B cell (primary cell): ENCODE measurements at regions not wholly inside any gene's neighbourhood (a gene's known extent, or its start where the extent isn't known, plus 50 kb on each side); places are given as distances from the start of the nearest gene placed in this dataset.
"Not testable (repeated sequence)": the region's sequence is repeated elsewhere in the genome, so short reads cannot be mapped to it uniquely, and the experiment has no call there.

Source experiments
- ATAC-seq: fragments of 200-7000 bp; cut with Tn5 transposase; one replicate; pipeline ENCODE4 v1.10.0; 2021; ENCODE audit warnings: low read depth, mild to moderate bottlenecking, moderate number of reproducible peaks, moderate library complexity
- CTCF ChIA-PET: fragments of 350-600 bp; sonication (Branson Sonifier 250); formaldehyde crosslinking; loops from one replicate; lab custom pipeline; 2021; ENCODE audit warnings: antibody characterized with exemption, inconsistent platforms; lab: Charles Lee
- POLR2A ChIA-PET: fragments of 350-600 bp; sonication (Branson Sonifier 250); formaldehyde crosslinking; loops from one replicate; lab custom pipeline; 2021; ENCODE audit warnings: antibody characterized with exemption; lab: Charles Lee
- DNase-seq: peaks from one replicate; pipeline ENCODE4 v3.0.0; 2013
- H2AFZ ChIP-seq: 2 replicates; pipeline ENCODE4 v1.6.1; 2012; ENCODE audit warnings: mild to moderate bottlenecking, low read depth, low read length; ENCODE audit not compliant: insufficient read depth, poor library complexity, severe bottlenecking
- H3K27ac ChIP-seq, 2 donors: 1 replicate in 1 of 2; 2 replicates in 1 of 2; pipeline ENCODE4 v1.5.1; 2012 to 2013; ENCODE audit warnings: low read length in 2 of 2, mild to moderate bottlenecking in 2 of 2, moderate library complexity in 1 of 2
- H3K27me3 ChIP-seq, 4 experiments: fragments of 200-600 bp in 1 of 4; sonication (generic) in 1 of 4; replicated peaks in 1 of 4; 1 replicate in 2 of 4; 2 replicates in 2 of 4; pipeline versions ENCODE4 v1.6.1 to v1.7.0; 2013 to 2016; ENCODE audit warnings: low read length in 3 of 4, mild to moderate bottlenecking in 2 of 4, mixed read lengths in 1 of 4, moderate library complexity in 1 of 4; ENCODE audit not compliant: insufficient read depth in 4 of 4, control insufficient read depth in 3 of 4; ENCODE audit errors: control extremely low read depth in 1 of 4
- H3K36me3 ChIP-seq, 2 experiments: replicated peaks in 1 of 2; 1 replicate in 1 of 2; 2 replicates in 1 of 2; pipeline versions ENCODE4 v1.6.1 to v1.7.1; 2013; ENCODE audit warnings: low read length in 1 of 2; ENCODE audit not compliant: insufficient read depth in 2 of 2, control insufficient read depth in 1 of 2; ENCODE audit errors: control extremely low read depth in 1 of 2, extremely low read depth in 1 of 2
- H3K4me1 ChIP-seq, 2 donors: fragments of 200-600 bp in 1 of 2; sonication (generic) in 1 of 2; 1 replicate in 1 of 2; 2 replicates in 1 of 2; pipeline versions ENCODE4 v1.5.1 to v1.6.1; 2013 to 2017; ENCODE audit warnings: low read length in 2 of 2; ENCODE audit not compliant: control insufficient read depth in 2 of 2, insufficient read depth in 2 of 2
- H3K4me2 ChIP-seq: replicated peaks from 2 replicates; pipeline ENCODE3; 2012; ENCODE audit warnings: mild to moderate bottlenecking, low read depth, low read length; ENCODE audit not compliant: poor library complexity, severe bottlenecking
- H3K4me3 ChIP-seq, 5 experiments: fragments of 200-600 bp in 1 of 5; sonication (generic) in 1 of 5; 1 replicate in 3 of 5; 2 replicates in 2 of 5; pipeline versions ENCODE4 v1.5.1 to v1.7.0; 2011 to 2016; ENCODE audit warnings: low read length in 4 of 5, mild to moderate bottlenecking in 4 of 5, low read depth in 2 of 5, control low read depth in 1 of 5, moderate library complexity in 1 of 5; ENCODE audit not compliant: insufficient read depth in 1 of 5; ENCODE audit errors: control extremely low read depth in 1 of 5, extremely low read depth in 1 of 5
- H3K79me2 ChIP-seq: fragments of 200-600 bp; sonication (generic); one replicate; pipeline ENCODE4 v1.6.0; 2016; ENCODE audit warnings: low read length; ENCODE audit not compliant: control insufficient read depth, insufficient read depth
- H3K9ac ChIP-seq: fragments of 200-600 bp; sonication (generic); 2 replicates; pipeline ENCODE4 v1.6.1; 2017; ENCODE audit warnings: mild to moderate bottlenecking, low read length, moderate library complexity
- H3K9me3 ChIP-seq, 3 donors: one replicate each; pipeline versions ENCODE4 v1.6.1 to v1.7.1; 2013; ENCODE audit warnings: low read length in 2 of 3; ENCODE audit not compliant: control insufficient read depth in 2 of 3, insufficient read depth in 1 of 3; ENCODE audit errors: control extremely low read depth in 1 of 3
- H4K20me1 ChIP-seq: 2 replicates; pipeline ENCODE4 v1.6.0; 2012; ENCODE audit warnings: mild to moderate bottlenecking, low read length; ENCODE audit not compliant: insufficient read depth, control insufficient read depth, poor library complexity, severe bottlenecking
- H3K27ac Mint-ChIP-seq: one replicate; pipeline ENCODE4 v1.8.0; 2021; ENCODE audit warnings: mixed read lengths
- H3K27me3 Mint-ChIP-seq: one replicate; pipeline ENCODE4 v1.8.0; 2021; ENCODE audit warnings: mixed read lengths
- H3K4me1 Mint-ChIP-seq: one replicate; pipeline ENCODE4 v1.8.0; 2021; ENCODE audit warnings: mixed read lengths
- H3K4me3 Mint-ChIP-seq: one replicate; pipeline ENCODE4 v1.8.0; 2021; ENCODE audit warnings: mixed read lengths
- H3K9me3 Mint-ChIP-seq: one replicate; pipeline ENCODE4 v1.8.0; 2022; ENCODE audit warnings: mixed read lengths; ENCODE audit not compliant: insufficient read depth
- EZH2 ChIP-seq: IDR thresholded peaks from 2 replicates; pipeline ENCODE4 v1.6.1; 2012; ENCODE audit warnings: borderline replicate concordance, low read depth, mild to moderate bottlenecking, moderate library complexity, low read length; ENCODE audit not compliant: insufficient read depth, poor library complexity, severe bottlenecking
- WGBS: methylation state at CpG from one replicate; pipeline ENCODE4 v1.1.5; 2013; ENCODE audit warnings: missing lambda C conversion rate; ENCODE audit not compliant: insufficient coverage; 5-methylcytosine and 5-hydroxymethylcytosine counted together
- intact Hi-C: fragments of 100-400 bp; cut with micrococcal nuclease; formaldehyde crosslinking; loops from one replicate; pipeline ENCODE4 v1.10.0; 2022
- TF ChIP-seq, protein P1 (sequence below): fragments of 200-600 bp; IDR thresholded peaks from one replicate; pipeline ENCODE4 v1.8.0; 2022; ENCODE audit warnings: antibody characterized with exemption, mild to moderate bottlenecking

DNA sequence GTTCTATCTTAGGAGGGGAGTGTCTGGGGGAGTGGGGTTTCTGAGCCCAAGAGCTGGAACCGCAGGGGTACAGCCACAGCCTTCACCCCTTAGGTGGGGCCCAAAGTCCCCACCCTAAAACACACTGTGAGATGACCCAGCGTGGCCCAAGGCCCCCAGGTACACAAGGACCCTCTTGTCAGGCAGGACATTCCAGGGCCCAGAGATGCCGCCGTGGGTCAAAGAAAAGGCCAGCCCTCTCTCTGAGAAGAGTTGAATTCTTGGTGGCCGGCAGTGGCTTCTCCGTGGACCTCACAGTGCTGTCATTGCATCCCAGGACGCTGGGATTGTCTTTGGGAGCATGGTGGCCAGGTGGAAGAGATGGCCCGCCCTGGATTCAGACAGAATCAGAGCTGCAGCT is 176.3 kb upstream of the C1orf174 start:
- Mint-ChIP-seq H3K4me3 (no peak overlapping the region), H3K27me3 (peaks cover 26% of the 10 kb centered on the region), H3K9me3 (peaks cover 5% of the 10 kb centered on the region), H3K27ac (no peak overlapping the region), H3K4me1 (no peaks in the 10 kb centered on the region)
- peaks cover 0 to 6% (median 0%) of the 10 kb centered on the region in 4 experiments for H3K27me3 ChIP-seq
- ChIA-PET POLR2A (no interaction called here), CTCF (no interaction called here)
- H3K4me3 ChIP-seq, result no peak overlapping the region
- no peak overlapping the region for H3K4me2 ChIP-seq
- H3K9ac ChIP-seq, result no peak overlapping the region
- H2AFZ ChIP-seq, result no peak overlapping the region
- no peaks in the 10 kb centered on the region for H4K20me1 ChIP-seq
- no peak for ATAC-seq
- H3K36me3 ChIP-seq, result no peaks in the 10 kb centered on the region
- H3K79me2 ChIP-seq, result no peaks in the 10 kb centered on the region
- intact Hi-C loops, result no loop called here
- no peaks in the 10 kb centered on the region for H3K4me1 ChIP-seq
- DNase-seq, result no peak
- H3K9me3 ChIP-seq, result peaks cover 0 to 16% (median 0%) of the 10 kb centered on the region in 3 donors
- no peak for TF ChIP-seq EZH2
- TF ChIP-seq, protein P1, sequence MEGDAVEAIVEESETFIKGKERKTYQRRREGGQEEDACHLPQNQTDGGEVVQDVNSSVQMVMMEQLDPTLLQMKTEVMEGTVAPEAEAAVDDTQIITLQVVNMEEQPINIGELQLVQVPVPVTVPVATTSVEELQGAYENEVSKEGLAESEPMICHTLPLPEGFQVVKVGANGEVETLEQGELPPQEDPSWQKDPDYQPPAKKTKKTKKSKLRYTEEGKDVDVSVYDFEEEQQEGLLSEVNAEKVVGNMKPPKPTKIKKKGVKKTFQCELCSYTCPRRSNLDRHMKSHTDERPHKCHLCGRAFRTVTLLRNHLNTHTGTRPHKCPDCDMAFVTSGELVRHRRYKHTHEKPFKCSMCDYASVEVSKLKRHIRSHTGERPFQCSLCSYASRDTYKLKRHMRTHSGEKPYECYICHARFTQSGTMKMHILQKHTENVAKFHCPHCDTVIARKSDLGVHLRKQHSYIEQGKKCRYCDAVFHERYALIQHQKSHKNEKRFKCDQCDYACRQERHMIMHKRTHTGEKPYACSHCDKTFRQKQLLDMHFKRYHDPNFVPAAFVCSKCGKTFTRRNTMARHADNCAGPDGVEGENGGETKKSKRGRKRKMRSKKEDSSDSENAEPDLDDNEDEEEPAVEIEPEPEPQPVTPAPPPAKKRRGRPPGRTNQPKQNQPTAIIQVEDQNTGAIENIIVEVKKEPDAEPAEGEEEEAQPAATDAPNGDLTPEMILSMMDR, result no peak
- WGBS, result 80% methylated on average over 7 of the region's 8 CpGs
- H3K27ac ChIP-seq, result no peak overlapping the region

DNA sequence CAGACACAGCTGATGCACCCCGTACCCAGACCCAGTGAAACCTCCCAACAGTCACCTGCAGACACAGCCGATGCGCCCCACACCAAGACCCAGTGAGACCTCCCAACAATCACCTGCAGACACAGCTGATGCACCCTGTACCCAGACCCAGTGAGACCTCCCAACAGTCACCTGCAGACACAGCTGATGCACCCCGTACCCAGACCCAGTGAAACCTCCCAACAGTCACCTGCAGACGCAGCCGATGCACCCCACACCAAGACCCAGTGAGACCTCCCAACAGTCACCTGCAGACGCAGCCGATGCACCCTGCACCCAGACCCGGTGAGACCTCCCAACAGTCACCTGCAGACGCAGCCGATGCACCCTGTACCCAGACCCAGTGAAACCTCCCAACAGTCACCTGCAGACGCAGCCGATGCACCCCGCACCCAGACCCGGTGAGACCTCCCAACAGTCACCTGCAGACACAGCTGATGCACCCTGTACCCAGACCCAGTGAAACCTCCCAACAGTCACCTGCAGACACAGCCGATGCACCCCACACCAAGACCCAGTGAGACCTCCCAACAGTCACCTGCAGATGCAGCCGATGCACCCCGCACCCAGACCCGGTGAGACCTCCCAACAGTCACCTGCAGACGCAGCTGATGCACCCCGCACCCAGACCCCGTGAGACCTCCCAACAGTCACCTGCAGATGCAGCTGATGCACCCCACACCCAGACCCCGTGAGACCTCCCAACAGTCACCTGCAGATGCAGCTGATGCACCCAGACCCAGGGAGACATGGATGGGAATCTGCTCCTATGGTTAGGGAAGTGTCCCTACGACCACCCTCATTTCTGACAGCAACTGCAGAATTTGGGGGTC is 178.3 kb upstream of the C1orf174 start:
- H3K4me3 Mint-ChIP-seq, H3K4me2 ChIP-seq, H3K9me3 Mint-ChIP-seq, H2AFZ ChIP-seq, H3K27me3 ChIP-seq, H3K27ac ChIP-seq, H3K4me3 ChIP-seq, H3K4me1 ChIP-seq, H3K79me2 ChIP-seq, H4K20me1 ChIP-seq, CTCF ChIA-PET, DNase-seq, POLR2A ChIA-PET, H3K36me3 ChIP-seq, H3K4me1 Mint-ChIP-seq, intact Hi-C loops, H3K27ac Mint-ChIP-seq, H3K9ac ChIP-seq, ATAC-seq, H3K27me3 Mint-ChIP-seq: not testable (repeated sequence)
- WGBS, result 81% methylated on average over 15 of the region's 24 CpGs
- peaks cover 0 to 15% (median 0%) of the 10 kb centered on the region in 3 donors for H3K9me3 ChIP-seq
